ENCODE measurements at regions not wholly inside any gene's neighbourhood (a gene's known extent, or its start where the extent isn't known, plus 50 kb on each side); places are given as distances from the start of the nearest gene placed in this dataset.

GRCh38 chr3:193852901-193853300, 259.9 kb downstream of the OPA1 start:
- no peaks in the 10 kb centered on the region for H3K27me3 ChIP-seq (ENCODE audit: control insufficient read depth, insufficient read depth, low read length)
- H3K4me3 ChIP-seq (ENCODE audit: low read depth, low read length): no peak overlapping the region
- no peak for TF ChIP-seq CTCF (IDR thresholded peaks at IDR 0.05; ENCODE audit: insufficient read depth, low read length, severe bottlenecking)
- FAIRE-seq: no peak
- no peaks in the 10 kb centered on the region for H3K36me3 ChIP-seq (ENCODE audit: control insufficient read depth, insufficient read depth, low read length)
- no peak for DNase-seq (ENCODE audit: low read depth)

GRCh38 chr3:193853511-193854219, 260.7 kb downstream of the OPA1 start:
- no peak for DNase-seq (ENCODE audit: low read depth)

GRCh38 chr3:193857996-193858395, 265.0 kb downstream of the OPA1 start:
- Histone ChIP-seq H3K4me3 (ENCODE audit: low read depth, low read length) (no peak overlapping the region), H3K27me3 (ENCODE audit: control insufficient read depth, insufficient read depth, low read length) (no peaks in the 10 kb centered on the region), H3K36me3 (ENCODE audit: control insufficient read depth, insufficient read depth, low read length) (no peaks in the 10 kb centered on the region)
- no peak for TF ChIP-seq CTCF (IDR thresholded peaks at IDR 0.05; ENCODE audit: insufficient read depth, low read length, severe bottlenecking)
- FAIRE-seq (no peak), DNase-seq (ENCODE audit: low read depth) (peak; percentile 75)

More at GRCh38 chr3:193853511-193854219, 260.7 kb downstream of the OPA1 start:
- H3K4me3 ChIP-seq (ENCODE audit: low read depth, low read length): no peak overlapping the region
- no peaks in the 10 kb centered on the region for H3K27me3 ChIP-seq (ENCODE audit: control insufficient read depth, insufficient read depth, low read length)
- no peaks in the 10 kb centered on the region for H3K36me3 ChIP-seq (ENCODE audit: control insufficient read depth, insufficient read depth, low read length)
- TF ChIP-seq CTCF (IDR thresholded peaks at IDR 0.05; ENCODE audit: insufficient read depth, low read length, severe bottlenecking): no peak
- FAIRE-seq: peak; percentile 91

- FAIRE-seq (no peak), DNase-seq (ENCODE audit: low read depth) (peak; percentile 69)
- Histone ChIP-seq H3K36me3 (ENCODE audit: control insufficient read depth, insufficient read depth, low read length) (no peaks in the 10 kb centered on the region), H3K4me3 (ENCODE audit: low read depth, low read length) (no peak overlapping the region), H3K27me3 (ENCODE audit: control insufficient read depth, insufficient read depth, low read length) (no peaks in the 10 kb centered on the region)
- no peak for TF ChIP-seq CTCF (IDR thresholded peaks at IDR 0.05; ENCODE audit: insufficient read depth, low read length, severe bottlenecking)
Measured at GRCh38 chr3:193859195-193859594, 266.2 kb downstream of the OPA1 start.

- no peak overlapping the region for H3K4me3 ChIP-seq (ENCODE audit: low read depth, low read length)
- no peaks in the 10 kb centered on the region for H3K27me3 ChIP-seq (ENCODE audit: control insufficient read depth, insufficient read depth, low read length)
- TF ChIP-seq CTCF (IDR thresholded peaks at IDR 0.05; ENCODE audit: insufficient read depth, low read length, severe bottlenecking): no peak
- FAIRE-seq (peak; percentile 55), DNase-seq (ENCODE audit: low read depth) (no peak)
- no peaks in the 10 kb centered on the region for H3K36me3 ChIP-seq (ENCODE audit: control insufficient read depth, insufficient read depth, low read length)
Measured at GRCh38 chr3:193861012-193861411, 268.0 kb downstream of the OPA1 start.

- Histone ChIP-seq H3K36me3 (ENCODE audit: control insufficient read depth, insufficient read depth, low read length) (no peaks in the 10 kb centered on the region), H3K27me3 (ENCODE audit: control insufficient read depth, insufficient read depth, low read length) (no peaks in the 10 kb centered on the region), H3K4me3 (ENCODE audit: low read depth, low read length) (no peak overlapping the region)
- TF ChIP-seq CTCF (IDR thresholded peaks at IDR 0.05; ENCODE audit: insufficient read depth, low read length, severe bottlenecking): no peak
- DNase-seq (ENCODE audit: low read depth): no peak
- no peak for FAIRE-seq
Measured at GRCh38 chr3:193862843-193863242, 269.8 kb downstream of the OPA1 start.

All from bronchial epithelial cell (primary cell).